Activated CD8-positive, alpha-beta T cell treated with anti-CD3 and anti-CD28 coated beads for 36 hours (primary cell): ENCODE measurements at regions not wholly inside any gene's neighbourhood (a gene's known extent, or its start where the extent isn't known, plus 50 kb on each side); places are given as distances from the start of the nearest gene placed in this dataset.
"Not testable (repeated sequence)": the region's sequence is repeated elsewhere in the genome, so short reads cannot be mapped to it uniquely, and the experiment has no call there.

Source experiments
- ATAC-seq: fragments of 200-7000 bp; cut with Tn5 transposase; one replicate; pipeline ENCODE4 v1.10.0; 2021; ENCODE audit warnings: mild to moderate bottlenecking, moderate library complexity
- CTCF ChIA-PET: fragments of 350-600 bp; sonication (Branson Sonifier 250); formaldehyde crosslinking; loops from one replicate; lab custom pipeline; 2021; ENCODE audit warnings: antibody characterized with exemption; lab: Charles Lee
- POLR2A ChIA-PET: fragments of 350-600 bp; sonication (Branson Sonifier 250); formaldehyde crosslinking; loops from one replicate; lab custom pipeline; 2021; ENCODE audit warnings: antibody characterized with exemption; lab: Charles Lee
- DNase-seq: peaks from one replicate; pipeline ENCODE4 v3.0.0-alpha.2; 2020
- H3K27ac Mint-ChIP-seq: one replicate; pipeline ENCODE4 v1.8.0; 2021; ENCODE audit warnings: mild to moderate bottlenecking, mixed read lengths
- H3K27me3 Mint-ChIP-seq: one replicate; pipeline ENCODE4 v1.8.0; 2021; ENCODE audit warnings: mixed read lengths
- H3K36me3 Mint-ChIP-seq: one replicate; pipeline ENCODE4 v1.8.0; 2021; ENCODE audit warnings: low read depth, mixed read lengths
- H3K4me1 Mint-ChIP-seq: one replicate; pipeline ENCODE4 v1.8.0; 2021; ENCODE audit warnings: low read depth, mixed read lengths
- H3K4me3 Mint-ChIP-seq: one replicate; pipeline ENCODE4 v1.8.0; 2021; ENCODE audit warnings: mild to moderate bottlenecking, moderate library complexity, mixed read lengths
- H3K9me3 Mint-ChIP-seq: one replicate; pipeline ENCODE4 v1.8.0; 2021; ENCODE audit warnings: mixed read lengths
- intact Hi-C: fragments of 100-400 bp; cut with micrococcal nuclease; formaldehyde crosslinking; loops from one replicate; pipeline ENCODE4 v1.10.0; 2022
- TF ChIP-seq, protein P1 (sequence below): fragments of 200-600 bp; IDR thresholded peaks from one replicate; pipeline ENCODE4 v1.8.0; 2022; ENCODE audit warnings: antibody characterized with exemption, mild to moderate bottlenecking

DNA sequence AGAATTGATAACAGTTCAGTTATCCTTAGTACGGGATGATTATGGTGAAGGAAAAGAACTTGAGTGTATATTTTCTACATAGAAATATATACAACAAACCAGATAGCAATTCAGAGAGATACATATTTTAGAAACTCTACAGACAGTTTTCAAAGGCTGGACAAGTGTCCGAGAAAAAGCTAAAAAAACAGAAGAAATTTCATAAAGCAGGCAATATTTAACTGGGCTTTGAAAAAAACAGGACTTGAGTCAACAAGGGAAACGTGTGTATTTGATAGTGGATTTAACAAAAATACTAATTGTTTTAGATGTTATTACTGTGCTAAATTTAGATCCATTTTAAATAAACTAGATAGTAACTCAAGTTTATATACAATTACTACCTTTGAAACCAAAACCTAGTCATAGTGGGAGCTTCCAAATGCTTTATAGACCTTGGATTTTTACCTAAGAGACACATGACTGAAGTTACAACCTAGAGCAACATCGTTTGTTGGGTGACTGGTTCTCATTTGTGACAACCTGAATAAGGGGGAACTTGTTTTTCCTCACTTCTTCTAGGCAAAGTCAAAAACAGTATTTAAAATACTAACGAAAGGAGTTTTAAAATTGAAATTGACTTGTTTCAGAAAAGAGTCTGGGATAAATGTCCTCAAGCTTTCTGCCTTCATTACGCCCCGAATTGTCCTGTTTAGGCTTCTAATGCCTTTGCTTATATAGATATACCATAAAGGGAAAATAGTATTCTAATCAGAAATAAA, 116.7 kb upstream of the PRSS16 start:
- Mint-ChIP-seq H3K4me3 (no peak overlapping the region), H3K36me3 (peaks cover 5% of the 10 kb centered on the region)
- CTCF ChIA-PET = interaction anchor here (0.8 to 1.7 kb wide), 4 partner anchors 14 to 31 kb away, joined by 3 to 4 read pairs (median 3); a partner anchor contains a TSS

GRCh38 chr6:27132282-27132531, 115.3 kb upstream of the PRSS16 start:
- H3K9me3 Mint-ChIP-seq, H3K4me3 Mint-ChIP-seq, H3K27ac Mint-ChIP-seq, DNase-seq, H3K27me3 Mint-ChIP-seq, H3K36me3 Mint-ChIP-seq: not testable (repeated sequence)
- ChIA-PET POLR2A (interaction anchor here (0.6 to 9.7 kb wide), 44 partner anchors 9 to 1111 kb away, joined by 3 to 692 read pairs (median 7); a partner anchor contains a TSS), CTCF (interaction anchor here (1.0 to 2.2 kb wide), 2 partner anchors 11 to 13 kb away, joined by 4 read pairs; no protein-coding TSS in a partner anchor)
- peak; percentile 11 for ATAC-seq
- H3K4me1 Mint-ChIP-seq = peaks cover 17% of the 10 kb centered on the region
- intact Hi-C loops = loop anchor here (2.0 to 10.0 kb wide), 4 partner anchors 15 to 1097 kb away; a partner anchor contains a TSS

More for the DNA sequence above, 116.7 kb upstream of the PRSS16 start:
- POLR2A ChIA-PET = interaction anchor here (0.6 to 9.7 kb wide), 17 partner anchors 9 to 1785 kb away, joined by 3 to 692 read pairs (median 6); a partner anchor contains a TSS
- Mint-ChIP-seq H3K9me3 (no peaks in the 10 kb centered on the region), H3K27me3 (no peaks in the 10 kb centered on the region), H3K27ac (no peak overlapping the region), H3K4me1 (peaks cover 28% of the 10 kb centered on the region)
- ATAC-seq (no peak), DNase-seq (no peak)
- TF ChIP-seq, protein P1, sequence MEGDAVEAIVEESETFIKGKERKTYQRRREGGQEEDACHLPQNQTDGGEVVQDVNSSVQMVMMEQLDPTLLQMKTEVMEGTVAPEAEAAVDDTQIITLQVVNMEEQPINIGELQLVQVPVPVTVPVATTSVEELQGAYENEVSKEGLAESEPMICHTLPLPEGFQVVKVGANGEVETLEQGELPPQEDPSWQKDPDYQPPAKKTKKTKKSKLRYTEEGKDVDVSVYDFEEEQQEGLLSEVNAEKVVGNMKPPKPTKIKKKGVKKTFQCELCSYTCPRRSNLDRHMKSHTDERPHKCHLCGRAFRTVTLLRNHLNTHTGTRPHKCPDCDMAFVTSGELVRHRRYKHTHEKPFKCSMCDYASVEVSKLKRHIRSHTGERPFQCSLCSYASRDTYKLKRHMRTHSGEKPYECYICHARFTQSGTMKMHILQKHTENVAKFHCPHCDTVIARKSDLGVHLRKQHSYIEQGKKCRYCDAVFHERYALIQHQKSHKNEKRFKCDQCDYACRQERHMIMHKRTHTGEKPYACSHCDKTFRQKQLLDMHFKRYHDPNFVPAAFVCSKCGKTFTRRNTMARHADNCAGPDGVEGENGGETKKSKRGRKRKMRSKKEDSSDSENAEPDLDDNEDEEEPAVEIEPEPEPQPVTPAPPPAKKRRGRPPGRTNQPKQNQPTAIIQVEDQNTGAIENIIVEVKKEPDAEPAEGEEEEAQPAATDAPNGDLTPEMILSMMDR = no peak
- intact Hi-C loops = loop anchor here (5.0 to 10.0 kb wide), 2 partner anchors 676 to 1096 kb away; a partner anchor contains a TSS

DNA sequence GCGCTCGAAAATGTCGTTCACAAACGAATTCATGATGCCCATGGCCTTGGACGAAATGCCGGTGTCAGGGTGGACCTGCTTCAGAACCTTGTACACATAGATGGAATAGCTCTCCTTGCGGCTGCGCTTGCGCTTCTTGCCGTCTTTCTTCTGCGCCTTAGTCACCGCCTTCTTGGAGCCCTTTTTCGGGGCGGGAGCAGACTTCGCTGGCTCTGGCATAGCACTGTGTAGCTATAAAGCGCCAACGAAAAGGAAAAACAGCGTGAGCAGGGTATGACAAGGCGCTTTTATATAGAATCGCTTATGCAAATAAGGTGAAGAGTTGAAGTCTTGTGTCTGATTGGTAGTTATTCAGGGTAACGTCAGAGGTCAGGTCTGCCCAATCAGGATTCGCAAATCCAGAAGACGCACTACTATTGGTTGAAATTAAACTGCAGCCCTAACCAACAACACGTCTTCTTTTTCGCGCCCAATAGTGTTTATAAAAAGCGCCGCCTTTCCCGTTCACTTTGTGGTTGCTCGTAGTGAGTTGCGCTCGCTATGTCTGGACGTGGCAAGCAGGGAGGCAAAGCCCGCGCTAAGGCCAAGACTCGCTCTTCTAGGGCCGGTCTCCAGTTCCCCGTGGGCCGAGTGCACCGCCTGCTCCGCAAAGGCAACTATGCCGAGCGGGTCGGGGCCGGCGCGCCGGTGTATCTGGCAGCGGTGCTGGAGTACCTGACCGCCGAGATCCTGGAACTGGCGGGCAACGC, 114.8 kb upstream of the PRSS16 start:
- H3K4me1 Mint-ChIP-seq = peaks cover 18% of the 10 kb centered on the region

GRCh38 chr6:27133281-27134227, 113.9 kb upstream of the PRSS16 start:
- Mint-ChIP-seq H3K4me1 (peaks cover 24% of the 10 kb centered on the region), H3K27ac (no peak overlapping the region), H3K4me3 (no peak overlapping the region), H3K36me3 (peaks cover 5% of the 10 kb centered on the region), H3K9me3 (no peaks in the 10 kb centered on the region), H3K27me3 (no peaks in the 10 kb centered on the region)
- ChIA-PET POLR2A (interaction anchor here (0.6 to 9.7 kb wide), 35 partner anchors 15 to 1107 kb away, joined by 3 to 692 read pairs (median 11); a partner anchor contains a TSS), CTCF (interaction anchor here (0.8 to 2.2 kb wide), 5 partner anchors 10 to 883 kb away, joined by 3 to 5 read pairs (median 4); a partner anchor contains a TSS)
- DNase-seq = peak; percentile 87
- ATAC-seq = peak; percentile 14
- intact Hi-C loops = loop anchor here (2.0 to 10.0 kb wide), 4 partner anchors 13 to 1099 kb away; a partner anchor contains a TSS
- TF ChIP-seq, protein P1 = no peak

More for the DNA sequence above, 114.8 kb upstream of the PRSS16 start:
- Mint-ChIP-seq H3K9me3 (no peaks in the 10 kb centered on the region), H3K4me3 (no peak overlapping the region), H3K36me3 (peaks cover 5% of the 10 kb centered on the region), H3K27ac (no peak overlapping the region), H3K27me3 (no peaks in the 10 kb centered on the region)
- CTCF ChIA-PET = interaction anchor here (0.8 to 2.2 kb wide), 6 partner anchors 11 to 882 kb away, joined by 3 to 5 read pairs (median 4); a partner anchor contains a TSS
- TF ChIP-seq, protein P1 = no peak
- intact Hi-C loops = loop anchor here (2.0 to 10.0 kb wide), 4 partner anchors 14 to 1098 kb away; a partner anchor contains a TSS
- POLR2A ChIA-PET = interaction anchor here (0.6 to 9.7 kb wide), 47 partner anchors 8 to 1109 kb away, joined by 3 to 692 read pairs (median 7); a partner anchor contains a TSS
- DNase-seq = peak; percentile 93
- ATAC-seq = peak; percentile 82
